Endodermal cell (in vitro differentiated cells): ENCODE measurements at regions not wholly inside any gene's neighbourhood (a gene's known extent, or its start where the extent isn't known, plus 50 kb on each side); places are given as distances from the start of the nearest gene placed in this dataset.

ENCODE experiments used
- DNase-seq: peaks from one replicate; pipeline ENCODE4 v3.0.0-alpha.2; 2017
- H3K27ac ChIP-seq: 2 replicates; pipeline ENCODE4 v1.5.1; 2013; ENCODE audit warnings: mild to moderate bottlenecking, low read depth, low read length, moderate library complexity
- H3K27me3 ChIP-seq: 2 replicates; pipeline ENCODE4 v1.6.1; 2013; ENCODE audit warnings: mild to moderate bottlenecking, low read length, moderate library complexity; ENCODE audit not compliant: insufficient read depth, control insufficient read depth, poor library complexity, severe bottlenecking
- H3K36me3 ChIP-seq: 2 replicates; pipeline ENCODE4 v1.7.0; 2013; ENCODE audit warnings: mild to moderate bottlenecking, low read length, moderate library complexity; ENCODE audit not compliant: control insufficient read depth, insufficient read depth
- H3K4me1 ChIP-seq: one replicate; pipeline ENCODE4 v1.7.0; 2013; ENCODE audit warnings: low read length; ENCODE audit not compliant: control insufficient read depth, insufficient read depth
- H3K4me3 ChIP-seq: 2 replicates; pipeline ENCODE4 v1.5.1; 2013; ENCODE audit warnings: mild to moderate bottlenecking, low read length, moderate library complexity
- H3K9ac ChIP-seq: 2 replicates; pipeline ENCODE4 v1.6.1; 2013; ENCODE audit warnings: mild to moderate bottlenecking, low read length, moderate library complexity; ENCODE audit not compliant: poor library complexity, severe bottlenecking; ENCODE audit errors: extremely low read depth
- H3K9me3 ChIP-seq: 2 replicates; pipeline ENCODE4 v1.6.1; 2013; ENCODE audit warnings: mild to moderate bottlenecking, low read length, moderate library complexity; ENCODE audit not compliant: control insufficient read depth
- H3K27ac Mint-ChIP-seq: 2 replicates; pipeline ENCODE4 v1.8.0; 2020; ENCODE audit warnings: mixed read lengths
- H3K27me3 Mint-ChIP-seq: 2 replicates; pipeline ENCODE4 v1.8.0; 2021; ENCODE audit warnings: mild to moderate bottlenecking, mixed read lengths; ENCODE audit not compliant: insufficient read depth
- H3K36me3 Mint-ChIP-seq: 2 replicates; pipeline ENCODE4 v1.8.0; 2020; ENCODE audit warnings: low read depth, mixed read lengths
- H3K4me1 Mint-ChIP-seq: 2 replicates; pipeline ENCODE4 v1.8.0; 2020; ENCODE audit warnings: mixed read lengths
- H3K4me3 Mint-ChIP-seq: 2 replicates; pipeline ENCODE4 v1.8.0; 2020; ENCODE audit warnings: mild to moderate bottlenecking, moderate library complexity, mixed read lengths
- H3K9me3 Mint-ChIP-seq: 2 replicates; pipeline ENCODE4 v1.8.0; 2020; ENCODE audit warnings: mild to moderate bottlenecking, mixed read lengths
- CTCF ChIP-seq: fragments of 200-600 bp; sonication (generic); conservative IDR thresholded peaks from 2 replicates; pipeline ENCODE4 v1.5.0; 2021; ENCODE audit warnings: antibody characterized with exemption, mild to moderate bottlenecking
- WGBS, 2 experiments: methylation state at CpG; one replicate each; pipeline versions ENCODE4 v1.1.5 to v1.1.7; 2013; ENCODE audit warnings: missing lambda C conversion rate in 2 of 2, mixed read lengths in 1 of 2; ENCODE audit not compliant: insufficient coverage in 1 of 2, insufficient read length in 1 of 2; 5-methylcytosine and 5-hydroxymethylcytosine counted together

- Mint-ChIP-seq H3K27me3 (no peaks in the 10 kb centered on the region), H3K9me3 (no peaks in the 10 kb centered on the region), H3K27ac (no peak overlapping the region), H3K4me3 (no peak overlapping the region), H3K4me1 (peaks cover 32% of the 10 kb centered on the region), H3K36me3 (no peaks in the 10 kb centered on the region)
- Histone ChIP-seq H3K9ac (no peak overlapping the region), H3K9me3 (no peaks in the 10 kb centered on the region), H3K4me3 (no peak overlapping the region), H3K27me3 (no peaks in the 10 kb centered on the region), H3K36me3 (no peaks in the 10 kb centered on the region), H3K4me1 (peaks cover 10% of the 10 kb centered on the region), H3K27ac (no peak overlapping the region)
- no peak for TF ChIP-seq CTCF
- DNase-seq, result no peak
These were observed 73.6 kb upstream of the SOX5 start for GRCh38 chr12:24023081-24023480.

- WGBS, 2 experiments, result 85 to 100% methylated on average over 2 to 4 of the region's 4 CpGs
- no peak for DNase-seq
- H3K36me3 ChIP-seq, result no peaks in the 10 kb centered on the region
- H3K4me1 Mint-ChIP-seq, result peaks cover 45% of the 10 kb centered on the region
- no peak overlapping the region for H3K27ac ChIP-seq
- H3K4me1 ChIP-seq, result peaks cover 10% of the 10 kb centered on the region
- H3K27ac Mint-ChIP-seq, result no peak overlapping the region
- H3K27me3 Mint-ChIP-seq, result no peaks in the 10 kb centered on the region
- H3K4me3 Mint-ChIP-seq, result no peak overlapping the region
- no peak for TF ChIP-seq CTCF
- H3K36me3 Mint-ChIP-seq, result peaks cover 5% of the 10 kb centered on the region
- no peaks in the 10 kb centered on the region for H3K9me3 Mint-ChIP-seq
- H3K9me3 ChIP-seq, result no peaks in the 10 kb centered on the region
- H3K9ac ChIP-seq, result no peak overlapping the region
- H3K27me3 ChIP-seq, result no peaks in the 10 kb centered on the region
- no peak overlapping the region for H3K4me3 ChIP-seq
These were observed 71.7 kb upstream of the SOX5 start for GRCh38 chr12:24021164-24021502.

- H3K4me1 ChIP-seq, result peaks cover 13% of the 10 kb centered on the region
- H3K4me3 ChIP-seq, result no peak overlapping the region
- H3K9ac ChIP-seq, result no peak overlapping the region
- H3K4me3 Mint-ChIP-seq, result no peak overlapping the region
- H3K9me3 ChIP-seq, result no peaks in the 10 kb centered on the region
- no peak for TF ChIP-seq CTCF
- H3K27me3 Mint-ChIP-seq, result no peaks in the 10 kb centered on the region
- peak overlapping the region; percentile 52 for H3K27ac Mint-ChIP-seq
- no peak overlapping the region for H3K27ac ChIP-seq
- WGBS, 2 experiments, result 80 to 83% methylated on average over 6 to 11 of the region's 11 CpGs
- peaks cover 5% of the 10 kb centered on the region for H3K36me3 Mint-ChIP-seq
- H3K4me1 Mint-ChIP-seq, result peaks cover 49% of the 10 kb centered on the region
- DNase-seq, result no peak
- H3K27me3 ChIP-seq, result no peaks in the 10 kb centered on the region
- H3K36me3 ChIP-seq, result no peaks in the 10 kb centered on the region
- H3K9me3 Mint-ChIP-seq, result no peaks in the 10 kb centered on the region
These were observed 71.1 kb upstream of the SOX5 start for GRCh38 chr12:24020397-24021163.
